Mesothelial cell of epicardium (in vitro differentiated cells): ENCODE measurements at regions not wholly inside any gene's neighbourhood (a gene's known extent, or its start where the extent isn't known, plus 50 kb on each side); places are given as distances from the start of the nearest gene placed in this dataset.

Experiments
- DNase-seq, 2 experiments: peaks; one replicate each; pipeline ENCODE4 v3.0.0; 2021; ENCODE audit warnings: low spot score in 2 of 2; ENCODE audit not compliant: unreplicated experiment in 2 of 2
- H3K27ac Mint-ChIP-seq: 2 replicates; pipeline ENCODE4 v1.8.0; 2021; ENCODE audit warnings: mixed read lengths
- H3K27me3 Mint-ChIP-seq: 2 replicates; pipeline ENCODE4 v1.8.0; 2021; ENCODE audit warnings: low read depth, mixed read lengths
- H3K36me3 Mint-ChIP-seq: 2 replicates; pipeline ENCODE4 v1.8.0; 2021; ENCODE audit warnings: mixed read lengths
- H3K4me1 Mint-ChIP-seq: 2 replicates; pipeline ENCODE4 v1.8.0; 2021; ENCODE audit warnings: mixed read lengths
- H3K4me3 Mint-ChIP-seq: 2 replicates; pipeline ENCODE4 v1.8.0; 2021; ENCODE audit warnings: mild to moderate bottlenecking, moderate library complexity, mixed read lengths
- H3K9me3 Mint-ChIP-seq: 2 replicates; pipeline ENCODE4 v1.8.0; 2021; ENCODE audit warnings: mixed read lengths
- TF ChIP-seq, protein P1 (sequence below): fragments of 200-600 bp; sonication (generic); IDR thresholded peaks from one replicate; pipeline ENCODE4 v1.5.0; 2021; ENCODE audit warnings: antibody characterized with exemption; ENCODE audit not compliant: unreplicated experiment

- Mint-ChIP-seq H3K27ac (no peak overlapping the region), H3K27me3 (no peaks in the 10 kb centered on the region), H3K4me3 (no peak overlapping the region), H3K4me1 (peaks cover 12% of the 10 kb centered on the region), H3K9me3 (peaks cover 28% of the 10 kb centered on the region), H3K36me3 (peaks cover 8% of the 10 kb centered on the region)
- TF ChIP-seq, protein P1, sequence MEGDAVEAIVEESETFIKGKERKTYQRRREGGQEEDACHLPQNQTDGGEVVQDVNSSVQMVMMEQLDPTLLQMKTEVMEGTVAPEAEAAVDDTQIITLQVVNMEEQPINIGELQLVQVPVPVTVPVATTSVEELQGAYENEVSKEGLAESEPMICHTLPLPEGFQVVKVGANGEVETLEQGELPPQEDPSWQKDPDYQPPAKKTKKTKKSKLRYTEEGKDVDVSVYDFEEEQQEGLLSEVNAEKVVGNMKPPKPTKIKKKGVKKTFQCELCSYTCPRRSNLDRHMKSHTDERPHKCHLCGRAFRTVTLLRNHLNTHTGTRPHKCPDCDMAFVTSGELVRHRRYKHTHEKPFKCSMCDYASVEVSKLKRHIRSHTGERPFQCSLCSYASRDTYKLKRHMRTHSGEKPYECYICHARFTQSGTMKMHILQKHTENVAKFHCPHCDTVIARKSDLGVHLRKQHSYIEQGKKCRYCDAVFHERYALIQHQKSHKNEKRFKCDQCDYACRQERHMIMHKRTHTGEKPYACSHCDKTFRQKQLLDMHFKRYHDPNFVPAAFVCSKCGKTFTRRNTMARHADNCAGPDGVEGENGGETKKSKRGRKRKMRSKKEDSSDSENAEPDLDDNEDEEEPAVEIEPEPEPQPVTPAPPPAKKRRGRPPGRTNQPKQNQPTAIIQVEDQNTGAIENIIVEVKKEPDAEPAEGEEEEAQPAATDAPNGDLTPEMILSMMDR, result no peak
- no peak for DNase-seq
These were observed 190.9 kb downstream of the ZNF486 start for GRCh38 chr19:20357921-20358320.

DNA sequence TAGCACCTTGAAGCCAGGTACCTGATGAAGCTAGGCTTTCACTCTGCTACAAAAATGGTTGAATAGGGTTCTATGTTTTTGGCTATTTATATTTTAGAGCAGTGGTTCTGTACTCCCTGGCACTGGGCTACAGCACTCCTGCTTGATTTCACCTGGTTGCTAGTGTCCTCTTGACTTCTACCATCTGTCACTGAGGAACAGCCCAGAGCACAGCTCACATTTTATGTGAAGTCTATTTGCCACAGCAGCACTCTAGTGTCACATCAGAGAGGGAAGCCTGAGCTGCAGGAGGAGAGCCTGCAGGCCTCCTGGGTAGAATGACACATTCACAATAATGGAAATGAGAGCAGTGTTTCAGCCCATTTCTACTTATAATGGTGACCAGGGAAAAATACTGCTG, 184.2 kb downstream of the ZNF486 start:
- no peaks in the 10 kb centered on the region for H3K27me3 Mint-ChIP-seq
- H3K4me3 Mint-ChIP-seq, result no peak overlapping the region
- peaks cover 7% of the 10 kb centered on the region for H3K4me1 Mint-ChIP-seq
- no peak overlapping the region for H3K27ac Mint-ChIP-seq
- peaks cover under 1% of the 10 kb centered on the region for H3K36me3 Mint-ChIP-seq
- no peak for DNase-seq
- H3K9me3 Mint-ChIP-seq, result peaks cover 6% of the 10 kb centered on the region
- TF ChIP-seq, protein P1, result no peak

DNA sequence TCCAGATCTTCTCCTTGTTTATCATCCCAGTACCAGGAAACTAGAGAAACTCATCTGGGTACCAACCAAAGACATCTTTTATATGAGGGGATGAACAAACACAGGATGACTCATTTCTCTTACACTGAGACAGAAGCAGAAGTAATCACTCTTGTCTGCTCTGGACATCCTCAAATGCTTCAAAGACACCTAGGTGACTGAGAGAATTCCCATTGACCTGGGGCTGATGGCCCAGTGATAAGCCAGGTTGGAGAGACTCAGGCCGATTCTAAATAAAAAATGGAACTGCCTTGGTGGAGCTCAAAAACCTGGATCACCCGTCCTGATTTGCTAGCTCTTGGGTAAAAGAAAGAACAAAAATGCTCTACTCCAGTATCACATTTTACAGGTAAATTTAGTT, 182.2 kb downstream of the ZNF486 start:
- Mint-ChIP-seq H3K27ac (no peak overlapping the region), H3K4me3 (no peak overlapping the region), H3K9me3 (no peaks in the 10 kb centered on the region), H3K27me3 (no peaks in the 10 kb centered on the region), H3K36me3 (no peaks in the 10 kb centered on the region), H3K4me1 (peaks cover 7% of the 10 kb centered on the region)
- DNase-seq, result no peak
- TF ChIP-seq, protein P1, result no peak

GRCh38 chr19:20339444-20339843, 172.4 kb downstream of the ZNF486 start:
- Mint-ChIP-seq H3K4me3 (no peak overlapping the region), H3K9me3 (peaks cover 4% of the 10 kb centered on the region), H3K27ac (no peak overlapping the region), H3K4me1 (no peaks in the 10 kb centered on the region), H3K36me3 (no peaks in the 10 kb centered on the region), H3K27me3 (no peaks in the 10 kb centered on the region)
- no peak for DNase-seq
- TF ChIP-seq, protein P1, result no peak

DNA sequence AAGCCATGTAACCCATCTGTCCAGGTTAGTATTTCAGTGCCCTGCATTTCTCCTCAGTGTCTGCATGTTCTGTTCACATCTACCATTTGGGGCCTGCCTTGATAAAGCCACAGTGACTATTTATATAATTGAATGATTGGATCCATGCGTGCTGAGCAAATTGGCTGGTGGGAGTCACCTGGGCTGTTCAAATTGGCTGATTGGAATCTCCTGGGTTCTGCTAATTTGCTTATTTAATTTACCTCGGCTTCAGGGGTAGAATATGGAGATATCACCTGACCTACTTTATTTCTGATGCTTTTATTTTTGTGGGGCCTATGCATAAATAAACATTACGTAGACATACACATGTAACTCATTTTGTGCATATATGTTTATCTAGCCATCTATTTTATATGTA, 167.7 kb downstream of the ZNF486 start:
- H3K4me3 Mint-ChIP-seq, result no peak overlapping the region
- H3K9me3 Mint-ChIP-seq, result peaks cover 10% of the 10 kb centered on the region
- no peaks in the 10 kb centered on the region for H3K4me1 Mint-ChIP-seq
- no peaks in the 10 kb centered on the region for H3K27me3 Mint-ChIP-seq
- TF ChIP-seq, protein P1, result no peak
- no peaks in the 10 kb centered on the region for H3K36me3 Mint-ChIP-seq
- H3K27ac Mint-ChIP-seq, result no peak overlapping the region
- DNase-seq, result no peak

DNA sequence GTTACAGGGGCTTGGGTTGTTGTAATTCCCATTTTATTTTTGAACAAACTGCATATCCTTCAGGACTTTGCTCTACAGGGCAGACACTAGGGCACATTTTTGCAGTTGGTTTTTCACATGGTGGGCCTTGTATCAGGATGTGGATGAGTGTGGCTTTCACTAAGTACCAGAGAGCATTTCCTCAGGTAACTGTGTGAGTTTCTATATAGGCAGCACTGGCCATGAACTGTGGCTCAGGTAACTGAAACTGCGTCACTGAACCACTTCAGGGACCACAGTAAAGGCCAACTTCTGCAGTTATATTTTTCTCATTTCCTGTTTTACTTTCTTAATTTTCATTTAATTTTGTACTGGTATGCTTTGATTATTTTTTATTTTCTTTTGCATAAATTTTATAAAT, 166.5 kb downstream of the ZNF486 start:
- TF ChIP-seq, protein P1, result no peak

More for the DNA sequence above, 166.5 kb downstream of the ZNF486 start:
- Mint-ChIP-seq H3K27me3 (no peaks in the 10 kb centered on the region), H3K27ac (no peak overlapping the region), H3K4me3 (no peak overlapping the region), H3K36me3 (no peaks in the 10 kb centered on the region), H3K9me3 (peaks cover 10% of the 10 kb centered on the region), H3K4me1 (no peaks in the 10 kb centered on the region)
- DNase-seq, result no peak
